GM19468 (cell line): ENCODE measurements at regions not wholly inside any gene's neighbourhood (a gene's known extent, or its start where the extent isn't known, plus 50 kb on each side); places are given as distances from the start of the nearest gene placed in this dataset.

Source experiments
- ATAC-seq: cut with Tn5 transposase; IDR thresholded peaks from one replicate; pipeline ENCODE4 v1.9.1; 2021; ENCODE audit warnings: mild to moderate bottlenecking, moderate library complexity, moderate number of reproducible peaks; ENCODE audit not compliant: unreplicated experiment; ENCODE audit errors: extremely low read depth

DNA sequence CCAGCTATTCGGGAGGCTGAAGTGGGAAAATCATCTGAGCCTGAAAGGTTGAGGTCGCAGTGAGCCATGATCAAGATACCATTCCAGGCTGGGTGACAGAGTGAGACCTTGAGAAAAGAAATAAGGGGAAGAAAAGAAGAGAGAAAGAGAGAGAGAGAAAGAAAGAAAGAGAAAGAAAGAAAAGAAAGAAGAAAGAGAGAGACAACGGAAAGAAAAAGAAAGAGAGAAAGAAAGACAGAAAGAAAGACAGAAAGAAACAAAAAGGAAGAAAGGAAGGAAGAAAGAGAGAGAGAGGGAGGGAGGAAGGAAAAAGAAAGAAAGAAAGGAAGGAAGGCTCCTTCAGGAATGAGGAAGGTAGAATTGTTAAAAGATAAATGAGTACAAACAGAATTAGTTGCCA lies 84.5 kb downstream of the RPL22L1 start:
- ATAC-seq: no peak

GRCh38 chr3:170784406-170784805 lies 85.6 kb downstream of the RPL22L1 start:
- ATAC-seq: no peak

GRCh38 chr3:170780955-170781354 lies 89.0 kb downstream of the RPL22L1 start:
- no peak for ATAC-seq

GRCh38 chr3:170780471-170780870 lies 89.5 kb downstream of the RPL22L1 start:
- no peak for ATAC-seq

DNA sequence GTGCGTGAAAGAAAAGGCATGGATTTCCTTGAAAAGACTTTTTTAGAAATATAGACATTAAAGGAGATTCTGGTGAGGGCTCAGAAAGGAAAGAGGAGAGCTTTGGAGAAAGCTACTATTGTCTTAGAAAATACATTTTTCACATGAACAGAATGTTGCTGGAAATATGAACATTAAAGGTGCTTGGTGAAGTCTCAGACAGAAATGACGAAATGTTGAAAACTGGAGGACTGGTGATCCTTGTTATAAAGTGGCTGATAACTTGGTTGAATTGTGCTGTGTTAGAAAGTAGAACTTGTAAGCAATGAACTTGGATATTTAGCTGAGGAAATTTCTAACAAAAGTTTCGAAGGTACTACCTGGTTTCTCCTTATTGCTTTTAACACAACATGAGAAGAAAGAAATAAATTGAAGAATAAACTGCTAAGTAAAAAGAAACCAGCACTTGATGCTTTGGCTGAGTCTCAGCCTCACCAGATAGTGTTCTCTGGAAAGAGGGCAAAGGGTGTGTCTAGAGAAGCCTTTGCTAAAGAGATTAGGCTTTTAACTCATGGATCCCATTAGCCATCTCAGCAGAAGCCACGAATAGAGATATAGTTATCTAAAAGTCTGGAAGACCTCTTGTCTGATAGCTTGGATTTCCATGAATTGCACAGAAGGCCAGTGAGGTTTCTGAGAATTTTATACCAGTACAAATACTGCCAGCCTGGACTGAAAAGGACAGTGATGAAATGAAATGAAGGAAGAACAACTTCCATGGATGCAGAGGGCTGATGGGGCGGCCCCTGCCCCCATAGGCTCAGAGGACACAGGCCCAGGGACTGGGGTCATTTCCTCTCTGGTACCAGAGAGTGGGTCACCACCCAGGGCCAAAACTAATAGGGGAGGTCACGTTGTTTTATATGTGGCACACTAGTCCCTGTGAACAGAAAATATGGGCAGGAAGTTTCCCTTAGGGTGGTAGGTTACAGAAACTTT lies 91.5 kb downstream of the RPL22L1 start:
- ATAC-seq: no peak

- no peak for ATAC-seq
Observed at GRCh38 chr3:170777564-170777926, 92.5 kb downstream of the RPL22L1 start.

DNA sequence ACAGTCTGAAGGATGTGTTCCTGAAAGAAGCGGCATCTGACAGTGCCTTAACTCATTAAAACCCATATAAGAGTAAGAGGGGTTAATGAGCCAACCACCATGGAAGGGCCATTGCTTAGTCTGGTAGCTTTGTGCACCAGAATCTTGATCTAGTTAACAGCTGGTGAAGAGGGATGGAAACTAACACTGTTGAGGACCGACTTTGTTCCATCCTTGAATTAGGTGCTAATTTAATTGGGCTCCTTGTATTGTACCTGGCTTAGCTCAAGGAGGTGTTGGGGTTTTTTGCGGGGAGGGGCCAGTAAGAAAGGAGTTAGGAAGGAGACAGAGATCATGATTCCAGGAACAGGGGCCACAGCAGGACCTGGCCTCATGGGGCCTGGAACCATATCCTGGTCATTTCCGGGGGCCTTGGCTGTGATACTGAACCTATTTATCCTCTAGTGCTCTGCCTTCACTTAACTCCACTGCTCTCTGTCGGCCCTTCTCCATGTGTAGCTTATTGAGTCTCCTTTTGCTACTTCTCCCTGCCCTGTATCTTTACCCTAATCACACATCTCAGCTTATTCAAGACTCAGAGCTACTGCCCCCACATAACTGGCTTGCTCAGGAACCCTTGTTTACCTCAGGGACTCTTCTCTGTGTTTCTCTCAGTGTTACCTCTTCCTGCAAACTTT lies 93.0 kb downstream of the RPL22L1 start:
- no peak for ATAC-seq

- no peak for ATAC-seq
Observed at GRCh38 chr3:170773682-170774425, 96.1 kb downstream of the RPL22L1 start.

- ATAC-seq: no peak
Observed at GRCh38 chr3:170772175-170772574, 97.8 kb downstream of the RPL22L1 start.

DNA sequence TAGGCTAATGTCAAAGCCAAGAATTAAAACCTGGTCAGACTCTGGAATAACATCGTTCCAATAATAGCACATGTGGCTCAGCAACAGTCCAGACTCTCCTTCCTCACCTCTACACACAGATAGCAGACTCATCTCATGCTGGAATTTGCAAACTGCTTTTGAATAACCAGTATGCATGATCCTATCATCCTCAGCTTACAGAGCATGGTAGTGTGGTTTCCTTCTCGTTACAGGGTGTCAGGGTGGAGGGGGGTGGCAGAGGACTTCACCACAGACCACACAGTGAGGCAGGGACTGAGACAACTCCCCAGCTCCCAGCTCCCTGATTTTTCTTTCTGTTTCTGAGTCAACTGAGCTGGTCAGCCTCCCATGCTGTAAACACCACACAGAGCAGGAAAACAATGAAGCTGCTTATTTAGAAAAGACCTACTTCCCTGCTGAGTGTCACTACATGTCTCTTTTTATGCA lies 101.6 kb downstream of the RPL22L1 start:
- no peak for ATAC-seq

GRCh38 chr3:170767576-170767941 lies 102.4 kb downstream of the RPL22L1 start:
- ATAC-seq: no peak

DNA sequence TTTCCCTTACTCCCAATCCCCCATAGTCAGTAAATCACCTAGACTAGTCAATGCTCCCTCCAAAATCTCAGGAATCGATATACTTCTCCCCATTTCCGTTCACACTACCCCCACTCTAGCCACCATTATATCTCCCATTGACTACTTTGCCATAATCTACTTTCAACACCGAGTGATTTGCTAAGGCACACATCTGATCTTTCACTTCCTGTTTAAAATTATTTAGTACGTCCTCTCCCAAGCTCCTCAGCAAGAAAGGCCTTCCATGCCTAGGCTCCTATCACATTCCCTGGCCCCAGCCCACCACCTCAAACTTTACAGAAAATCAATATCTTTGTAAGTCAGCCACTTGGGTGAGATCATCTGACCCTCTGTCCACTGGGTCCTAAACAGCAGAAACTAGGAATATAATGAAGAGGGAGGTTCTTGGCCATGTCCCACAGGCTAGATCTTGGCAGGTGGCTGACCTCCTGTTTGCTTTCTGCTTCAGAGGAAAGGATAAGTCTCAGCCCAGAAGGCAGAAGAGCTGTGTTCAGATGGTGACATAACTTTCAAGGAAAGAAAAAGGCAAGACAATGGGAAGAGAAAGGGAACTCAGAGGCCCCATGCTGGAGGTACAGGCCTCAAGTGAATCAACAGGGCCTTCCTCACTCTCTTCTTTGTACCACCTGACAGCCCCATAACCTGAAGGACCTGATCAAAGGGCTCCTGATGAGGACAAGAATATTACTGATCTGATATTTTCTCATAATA lies 103.0 kb downstream of the RPL22L1 start:
- no peak for ATAC-seq

GRCh38 chr3:170766253-170766652 lies 103.7 kb downstream of the RPL22L1 start:
- ATAC-seq: no peak

GRCh38 chr3:170765419-170766078 lies 104.4 kb downstream of the RPL22L1 start:
- no peak for ATAC-seq

DNA sequence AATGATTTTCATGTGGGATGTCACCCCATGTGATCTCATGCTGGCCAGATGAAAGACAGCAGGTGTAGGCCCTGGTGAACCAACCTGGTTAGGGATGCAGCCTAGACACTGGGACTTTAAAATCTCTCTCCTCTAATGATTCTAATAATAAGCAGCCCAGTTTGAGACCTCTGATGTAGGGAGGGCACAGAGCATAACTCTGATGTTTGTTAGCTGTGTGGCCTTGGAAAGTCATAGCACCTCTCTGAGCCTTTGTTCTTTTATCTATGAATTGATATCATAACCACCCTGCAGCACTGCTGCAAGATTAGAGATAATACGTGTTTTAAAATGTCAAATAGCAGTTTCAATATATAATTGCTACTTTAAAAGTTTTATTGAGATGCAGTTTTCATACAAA lies 106.0 kb downstream of the RPL22L1 start:
- no peak for ATAC-seq

GRCh38 chr3:170762064-170762463 lies 107.9 kb downstream of the RPL22L1 start:
- ATAC-seq: no peak

- ATAC-seq: no peak
Observed at GRCh38 chr3:170761103-170761502, 108.9 kb downstream of the RPL22L1 start.

DNA sequence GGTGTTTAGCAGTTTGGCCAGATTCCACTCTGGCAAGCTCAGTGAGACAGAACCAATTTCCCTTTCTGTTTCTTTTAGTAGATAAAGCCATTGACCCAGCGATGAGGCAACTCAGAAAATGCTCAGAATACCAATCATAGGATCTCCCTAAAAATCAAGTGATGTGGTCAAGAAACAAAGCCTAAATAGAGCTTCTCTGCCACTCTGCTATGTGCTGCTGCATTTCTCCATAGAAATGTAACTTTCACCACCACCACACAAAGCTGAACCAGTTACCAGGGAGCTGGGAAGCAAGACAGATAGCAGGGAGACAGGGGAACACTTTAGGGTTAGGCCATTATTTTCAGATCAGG lies 109.8 kb downstream of the RPL22L1 start:
- ATAC-seq: no peak

GRCh38 chr3:170759511-170760173 lies 110.4 kb downstream of the RPL22L1 start:
- no peak for ATAC-seq
